Stimulated activated CD4-positive, alpha-beta T cell treated with anti-CD3 and anti-CD28 coated beads, Interleukin-1b, Interleukin-23, amount 100 ng/mL, for 24 hours (primary cell): ENCODE measurements at regions not wholly inside any gene's neighbourhood (a gene's known extent, or its start where the extent isn't known, plus 50 kb on each side); places are given as distances from the start of the nearest gene placed in this dataset.

ENCODE experiments used
- DNase-seq, 4 experiments: peaks; one replicate each; pipeline ENCODE4 v3.0.0-alpha.2; 2020; ENCODE audit warnings: low read depth in 4 of 4, low spot score in 1 of 4

GRCh38 chr13:105991131-105991530 is 544.3 kb downstream of the EFNB2 start:
- no peak for DNase-seq

DNA sequence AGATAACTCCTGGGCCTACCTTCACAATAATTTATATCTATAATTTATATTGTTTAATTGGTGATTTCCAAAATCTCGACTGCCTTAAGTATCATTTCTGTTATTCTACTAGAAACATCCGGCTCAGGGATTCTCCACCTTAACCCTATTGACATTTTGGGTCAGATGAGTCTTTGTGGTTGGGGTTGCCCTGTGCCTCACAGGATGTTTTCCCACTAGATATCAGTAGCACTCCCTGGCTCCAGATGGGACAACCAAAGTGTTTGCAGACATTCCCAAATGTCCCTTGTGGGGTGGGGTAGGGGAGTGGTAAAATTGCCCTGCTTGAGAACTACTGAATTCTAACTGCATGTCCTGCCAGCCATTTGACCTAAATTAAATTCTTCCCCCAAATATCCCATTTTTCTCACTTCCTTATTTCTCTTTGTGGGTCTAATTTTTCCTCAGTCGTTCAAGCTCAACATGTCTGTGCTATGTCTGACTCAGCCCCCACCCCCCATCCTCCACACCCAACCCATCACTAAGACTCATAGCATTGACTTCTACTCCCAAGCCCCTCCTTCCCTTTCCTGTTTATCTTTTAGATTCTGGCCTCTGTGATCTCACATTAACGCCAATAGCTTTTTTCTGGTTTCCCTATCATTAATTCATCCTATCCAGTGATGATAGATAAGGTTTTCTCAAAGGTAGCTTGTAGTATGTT is 545.1 kb downstream of the EFNB2 start:
- DNase-seq = no peak

GRCh38 chr13:105984646-105985045 is 550.8 kb downstream of the EFNB2 start:
- DNase-seq = no peak

- DNase-seq = no peak
These were observed 551.2 kb downstream of the EFNB2 start for GRCh38 chr13:105984236-105984635.

- DNase-seq = no peak
These were observed 553.1 kb downstream of the EFNB2 start for GRCh38 chr13:105982219-105982930.

DNA sequence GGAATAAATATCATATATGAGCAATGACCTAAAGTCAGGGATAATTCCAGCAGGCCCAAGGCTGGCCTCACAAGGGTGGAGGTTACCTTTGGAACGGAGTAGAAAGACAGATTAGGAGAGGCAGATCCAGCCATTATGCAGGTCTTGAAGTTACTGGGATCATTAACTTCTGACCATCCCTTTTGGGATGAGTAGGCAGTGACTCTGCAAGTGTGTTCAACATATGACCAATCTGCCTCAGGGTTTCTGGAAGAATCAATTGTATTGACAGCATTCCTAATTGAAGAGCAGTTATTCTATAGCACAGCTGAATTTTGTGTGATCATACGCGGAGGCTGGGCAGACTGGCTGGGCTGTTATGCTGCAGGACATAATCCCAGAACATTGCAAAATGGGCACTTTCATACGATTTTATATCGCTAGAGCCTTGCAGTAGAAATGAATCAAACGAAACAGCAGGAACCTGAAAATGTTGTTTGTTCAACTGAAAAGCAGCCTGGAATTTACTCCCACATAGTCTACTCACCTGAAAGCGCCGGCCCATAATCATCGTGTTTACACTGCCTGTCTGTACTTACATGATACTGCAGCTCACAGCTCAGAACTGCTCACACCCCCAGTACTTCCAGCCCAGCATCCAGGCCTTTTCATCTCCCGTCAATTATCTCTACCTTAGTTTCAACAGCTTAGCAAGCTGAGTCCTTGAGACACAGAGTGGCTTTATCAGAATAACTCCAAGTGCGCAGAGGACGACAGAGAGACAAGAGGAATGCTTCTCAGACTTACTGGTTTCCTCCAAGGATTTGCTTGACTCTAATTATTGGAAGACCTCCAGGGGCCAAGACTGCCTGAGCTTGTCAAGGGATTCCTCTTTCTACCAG is 556.1 kb downstream of the EFNB2 start:
- DNase-seq = no peak

GRCh38 chr13:105974380-105974779 is 561.1 kb downstream of the EFNB2 start:
- no peak for DNase-seq

- DNase-seq = no peak
These were observed 562.5 kb downstream of the EFNB2 start for GRCh38 chr13:105972811-105973590.

DNA sequence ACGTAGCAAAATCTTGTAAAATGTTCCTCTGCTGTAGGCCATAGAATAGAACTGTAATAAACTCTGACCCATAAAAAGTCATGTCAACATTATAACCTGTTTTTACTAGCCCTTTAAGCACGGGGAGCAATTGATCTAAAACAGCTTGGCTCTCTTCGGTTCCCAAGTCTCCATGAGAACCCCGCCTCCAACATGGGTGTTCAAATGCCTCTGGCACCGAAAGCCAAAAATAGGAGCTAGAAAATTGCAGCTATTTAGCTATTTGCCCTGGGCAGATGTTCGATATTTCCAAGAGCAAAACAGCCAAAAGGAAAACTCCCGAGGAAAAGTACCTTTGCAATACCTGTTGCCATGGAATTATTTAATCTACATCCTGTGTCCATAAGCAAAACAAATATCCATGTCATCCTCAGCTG is 563.1 kb downstream of the EFNB2 start:
- DNase-seq = no peak

DNA sequence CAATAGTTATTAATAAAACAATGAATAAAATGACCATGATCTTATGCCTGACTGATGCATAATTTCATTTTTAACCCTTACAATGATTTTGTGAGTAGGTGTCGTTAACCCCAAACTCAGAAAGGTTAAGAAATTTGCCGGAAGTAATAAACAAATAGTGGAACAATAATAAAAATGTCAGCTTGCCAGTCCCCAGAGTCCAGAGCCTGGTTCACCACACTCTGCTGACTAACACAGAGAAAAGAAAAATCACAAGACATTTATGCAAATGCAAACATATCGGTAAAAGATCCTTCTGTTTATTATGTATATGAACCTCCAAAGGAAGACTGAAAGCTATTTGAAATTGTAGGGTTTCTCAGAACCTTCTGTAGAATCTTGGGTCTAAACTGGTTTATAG is 563.7 kb downstream of the EFNB2 start:
- no peak for DNase-seq

GRCh38 chr13:105971312-105971711 is 564.1 kb downstream of the EFNB2 start:
- DNase-seq = no peak

DNA sequence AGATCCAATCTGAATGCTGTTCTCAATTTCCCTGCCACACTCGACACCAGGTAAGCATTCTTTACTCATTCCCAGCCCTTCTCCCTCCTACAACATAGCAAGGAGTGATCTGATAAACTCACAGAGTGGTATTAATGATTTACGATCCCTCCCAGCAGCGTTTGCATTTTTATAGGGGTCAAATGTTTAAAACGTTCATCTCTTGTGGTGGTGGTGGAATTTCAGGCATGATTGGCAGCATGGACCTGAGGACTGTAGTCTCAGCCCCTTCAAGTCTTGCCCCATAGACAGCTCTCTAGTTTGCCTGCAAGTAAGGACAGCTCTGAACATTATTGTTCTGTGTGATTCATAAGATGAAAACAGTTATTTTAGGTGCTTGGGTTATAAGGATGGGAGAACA is 565.7 kb downstream of the EFNB2 start:
- no peak for DNase-seq

- DNase-seq = no peak
These were observed 569.6 kb downstream of the EFNB2 start for GRCh38 chr13:105965910-105966309.

DNA sequence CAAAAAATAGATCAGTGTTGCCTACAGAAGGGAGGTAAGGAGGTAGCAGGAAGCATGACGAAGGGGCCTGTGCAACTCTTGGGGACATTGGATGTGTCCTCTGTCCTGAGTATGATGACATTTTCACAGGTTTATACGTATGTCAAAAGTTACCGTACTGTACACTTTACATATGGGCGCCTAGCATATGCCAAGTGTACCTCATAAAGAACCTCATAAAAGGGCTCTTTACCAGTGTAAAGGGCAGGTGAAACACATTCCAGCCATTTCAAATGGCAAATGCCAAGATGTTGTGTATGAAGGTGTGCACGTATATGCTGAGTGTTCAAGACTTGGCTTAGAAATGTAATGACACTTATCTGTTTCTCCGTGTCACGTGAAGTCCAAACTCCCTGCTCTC is 573.4 kb downstream of the EFNB2 start:
- no peak for DNase-seq

- no peak for DNase-seq
These were observed 574.0 kb downstream of the EFNB2 start for GRCh38 chr13:105961438-105961837.

DNA sequence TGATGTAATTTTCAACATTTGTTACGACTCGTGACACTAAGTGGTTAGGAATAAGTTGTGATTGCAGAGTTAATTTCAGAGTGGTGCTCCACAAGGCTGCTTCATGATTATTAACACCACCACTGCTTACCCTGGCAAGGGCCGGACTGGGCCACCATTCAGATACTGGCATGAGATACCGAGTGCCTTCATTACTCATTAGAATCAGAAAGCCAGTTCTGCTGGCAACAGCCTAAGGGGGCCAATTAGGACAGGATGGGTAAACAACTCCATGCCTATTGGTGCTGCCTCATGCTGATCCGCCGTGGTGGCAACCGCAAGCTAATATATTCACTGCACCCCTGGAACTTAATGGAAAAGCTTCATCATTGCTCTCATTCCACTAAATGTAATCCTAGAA is 575.1 kb downstream of the EFNB2 start:
- DNase-seq = no peak

DNA sequence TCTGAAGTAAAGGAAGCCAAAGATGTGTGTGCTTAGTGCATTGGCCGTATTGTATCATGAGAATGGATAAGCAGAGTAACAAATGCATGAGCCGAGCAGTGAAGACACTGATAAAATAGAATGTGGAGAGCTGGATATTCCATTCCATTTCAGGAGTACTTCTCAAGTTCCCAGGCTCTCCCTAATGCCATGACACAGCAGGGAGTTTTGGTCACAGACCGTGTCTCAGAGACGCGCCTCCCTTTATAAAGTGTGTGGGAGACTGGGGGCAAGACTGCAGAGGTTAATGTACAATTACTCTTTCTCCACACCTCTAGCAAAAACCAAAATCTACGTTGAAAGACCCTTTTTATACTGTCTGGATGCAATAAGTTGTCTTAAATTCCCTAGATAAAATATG is 575.6 kb downstream of the EFNB2 start:
- no peak for DNase-seq

GRCh38 chr13:105957769-105958438 is 577.6 kb downstream of the EFNB2 start:
- DNase-seq = no peak

DNA sequence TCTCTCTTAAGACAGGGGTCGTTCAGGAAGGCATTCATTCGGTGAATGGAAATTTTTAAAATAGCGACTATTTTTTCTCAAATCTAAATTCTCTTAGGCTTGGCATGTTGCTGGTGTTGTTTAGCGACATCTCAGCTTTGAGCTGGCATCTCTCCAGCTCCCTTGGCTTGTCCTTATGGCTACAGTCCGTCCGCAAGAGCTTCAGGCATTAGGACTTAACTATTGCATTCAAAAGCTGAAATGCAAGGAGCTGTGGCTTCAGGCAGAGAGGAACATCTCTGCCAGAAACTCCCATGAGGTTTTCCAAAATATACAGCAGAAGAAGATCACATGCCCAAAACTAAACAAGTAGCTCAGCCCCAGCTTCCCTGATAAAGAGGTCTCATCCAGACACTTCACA is 578.5 kb downstream of the EFNB2 start:
- DNase-seq = no peak

GRCh38 chr13:105952973-105953290 is 582.5 kb downstream of the EFNB2 start:
- no peak for DNase-seq
